Kidney (tissue), 13 donors: ENCODE measurements at regions not wholly inside any gene's neighbourhood (a gene's known extent, or its start where the extent isn't known, plus 50 kb on each side); places are given as distances from the start of the nearest gene placed in this dataset.

Source experiments
- DNase-seq, 5 donors: peaks; one replicate each; pipeline ENCODE4 v3.0.0-alpha.2; 2013 to 2020
- FAIRE-seq: peaks from 2 replicates; lab custom pipeline; 2012; peaks lifted over from hg19 to GRCh38; lab: Jason Lieb, UNC
- H3K27ac ChIP-seq, 2 donors: one replicate each; pipeline ENCODE4 v1.7.0; 2013; ENCODE audit warnings: low read depth in 2 of 2, low read length in 2 of 2, inconsistent platforms in 1 of 2
- H3K27me3 ChIP-seq: one replicate; pipeline ENCODE4 v1.7.1; 2013; ENCODE audit warnings: low read length, inconsistent platforms; ENCODE audit not compliant: control insufficient read depth, insufficient read depth
- H3K36me3 ChIP-seq, 3 donors: one replicate each; pipeline versions ENCODE4 v1.7.0 to v1.7.1; 2013; ENCODE audit warnings: low read length in 3 of 3, control low read depth in 1 of 3, inconsistent platforms in 1 of 3; ENCODE audit not compliant: insufficient read depth in 3 of 3, control insufficient read depth in 2 of 3
- H3K4me1 ChIP-seq, 3 donors: one replicate each; pipeline versions ENCODE4 v1.7.0 to v1.7.1; 2013; ENCODE audit warnings: low read length in 3 of 3, inconsistent platforms in 1 of 3, low read depth in 1 of 3; ENCODE audit not compliant: control insufficient read depth in 2 of 3, insufficient read depth in 2 of 3
- H3K4me3 ChIP-seq, 3 donors: one replicate each; pipeline versions ENCODE4 v1.7.0 to v1.8.1; 2013; ENCODE audit warnings: low read length in 3 of 3, control low read depth in 1 of 3, inconsistent platforms in 1 of 3
- H3K9ac ChIP-seq, 3 donors: one replicate each; pipeline versions ENCODE4 v1.7.0 to v1.7.1; 2013; ENCODE audit warnings: low read length in 3 of 3, control low read depth in 1 of 3, inconsistent platforms in 1 of 3
- H3K9me3 ChIP-seq, 3 donors: one replicate each; pipeline versions ENCODE4 v1.7.0 to v1.7.1; 2013; ENCODE audit warnings: low read length in 3 of 3, control low read depth in 1 of 3, inconsistent platforms in 1 of 3; ENCODE audit not compliant: control insufficient read depth in 2 of 3, insufficient read depth in 1 of 3
- intact Hi-C: fragments of 100-400 bp; cut with DNase I; formaldehyde crosslinking; loops from one replicate; pipeline ENCODE4 v1.11.1; 2022
- TF ChIP-seq, protein P1 (sequence below): IDR thresholded peaks from 3 replicates; pipeline ENCODE4 v1.5.1; 2012; ENCODE audit warnings: mild to moderate bottlenecking, moderate library complexity, borderline replicate concordance; ENCODE audit not compliant: insufficient read depth; ENCODE audit errors: extremely low read depth
- donor health status: control.
- donor health status: control.
- donor health status: control.
- donor health status: control.
- donor health status: control.
- donor health status: DM: yes; HTN: yes; CAD: no.
- donor health status: Normal renal cell carcinoma (clear cell type).

DNA sequence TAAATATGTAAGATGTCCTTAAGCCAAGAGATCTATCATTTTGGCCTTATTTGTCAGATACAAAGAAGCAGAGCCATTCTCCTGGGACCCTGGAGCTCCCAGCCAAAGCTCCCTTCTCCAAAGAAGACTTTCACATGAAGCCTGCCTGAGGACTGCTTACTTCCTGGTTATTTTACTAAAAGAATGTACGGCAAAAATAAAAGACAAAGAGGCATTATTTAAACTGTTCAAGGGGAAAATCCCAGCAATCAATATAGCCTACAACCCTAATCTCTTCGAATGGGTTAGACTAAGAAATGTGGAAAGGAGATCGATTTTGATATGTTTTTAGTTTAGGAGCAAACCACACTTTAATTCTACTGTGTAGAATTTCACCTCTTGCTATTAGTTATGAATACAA is 237.9 kb upstream of the CTBP2 start:
- H3K4me1 ChIP-seq: no peaks in the 10 kb centered on the region
- H3K9ac ChIP-seq: no peak overlapping the region
- DNase-seq: no peak
- H3K4me3 ChIP-seq: no peak overlapping the region
- no peak for FAIRE-seq
- H3K27ac ChIP-seq: no peak overlapping the region
- TF ChIP-seq, protein P1, sequence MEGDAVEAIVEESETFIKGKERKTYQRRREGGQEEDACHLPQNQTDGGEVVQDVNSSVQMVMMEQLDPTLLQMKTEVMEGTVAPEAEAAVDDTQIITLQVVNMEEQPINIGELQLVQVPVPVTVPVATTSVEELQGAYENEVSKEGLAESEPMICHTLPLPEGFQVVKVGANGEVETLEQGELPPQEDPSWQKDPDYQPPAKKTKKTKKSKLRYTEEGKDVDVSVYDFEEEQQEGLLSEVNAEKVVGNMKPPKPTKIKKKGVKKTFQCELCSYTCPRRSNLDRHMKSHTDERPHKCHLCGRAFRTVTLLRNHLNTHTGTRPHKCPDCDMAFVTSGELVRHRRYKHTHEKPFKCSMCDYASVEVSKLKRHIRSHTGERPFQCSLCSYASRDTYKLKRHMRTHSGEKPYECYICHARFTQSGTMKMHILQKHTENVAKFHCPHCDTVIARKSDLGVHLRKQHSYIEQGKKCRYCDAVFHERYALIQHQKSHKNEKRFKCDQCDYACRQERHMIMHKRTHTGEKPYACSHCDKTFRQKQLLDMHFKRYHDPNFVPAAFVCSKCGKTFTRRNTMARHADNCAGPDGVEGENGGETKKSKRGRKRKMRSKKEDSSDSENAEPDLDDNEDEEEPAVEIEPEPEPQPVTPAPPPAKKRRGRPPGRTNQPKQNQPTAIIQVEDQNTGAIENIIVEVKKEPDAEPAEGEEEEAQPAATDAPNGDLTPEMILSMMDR: no peak
- intact Hi-C loops: no loop called here
- H3K27me3 ChIP-seq: no peaks in the 10 kb centered on the region
- H3K36me3 ChIP-seq: no peaks in the 10 kb centered on the region
- H3K9me3 ChIP-seq: no peaks in the 10 kb centered on the region

DNA sequence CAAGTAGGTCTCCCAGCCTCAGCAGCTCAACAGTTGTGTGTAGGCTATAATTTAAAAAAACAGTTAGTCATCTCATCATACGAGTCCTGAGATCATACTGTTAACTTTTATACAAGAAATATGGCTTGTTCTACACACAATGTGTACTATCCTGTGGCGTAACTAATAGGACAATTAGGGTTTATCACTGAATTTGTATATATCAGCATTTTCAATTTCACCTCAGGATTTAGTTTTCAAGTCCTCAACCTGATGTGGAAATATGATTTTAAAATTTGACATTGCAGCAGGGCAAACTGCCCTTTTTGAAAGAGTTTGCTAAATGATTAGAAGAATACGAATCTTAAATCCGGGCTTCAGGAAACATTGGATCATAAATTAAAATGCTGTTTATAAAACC is 237.2 kb upstream of the CTBP2 start:
- Histone ChIP-seq H3K4me3 (no peak overlapping the region), H3K27me3 (no peaks in the 10 kb centered on the region), H3K27ac (no peak overlapping the region), H3K36me3 (no peaks in the 10 kb centered on the region), H3K4me1 (no peaks in the 10 kb centered on the region), H3K9ac (no peak overlapping the region), H3K9me3 (no peaks in the 10 kb centered on the region)
- FAIRE-seq: no peak
- no peak for DNase-seq
- intact Hi-C loops: no loop called here
- TF ChIP-seq, protein P1: no peak

DNA sequence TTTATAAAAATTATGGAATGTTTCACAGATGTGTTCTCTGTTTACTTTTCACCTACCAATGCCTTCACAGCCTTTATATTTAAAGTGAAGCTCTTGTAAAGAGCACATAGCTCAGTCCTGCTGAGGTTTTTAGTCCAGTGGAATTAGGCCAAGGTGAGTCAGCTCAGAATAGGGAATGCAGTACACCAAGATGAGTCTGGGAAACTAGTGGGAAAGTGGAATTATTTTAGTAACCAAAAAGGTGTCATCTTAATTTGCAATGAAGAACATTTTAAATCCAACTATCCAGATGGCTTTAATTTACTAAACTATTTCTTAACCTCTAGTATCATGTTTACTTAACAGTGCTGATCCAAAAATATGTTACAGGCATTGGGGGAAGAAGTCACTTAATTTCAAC is 236.3 kb upstream of the CTBP2 start:
- Histone ChIP-seq H3K9me3 (no peaks in the 10 kb centered on the region), H3K9ac (no peak overlapping the region), H3K4me1 (no peaks in the 10 kb centered on the region), H3K27me3 (no peaks in the 10 kb centered on the region), H3K27ac (no peak overlapping the region), H3K4me3 (no peak overlapping the region), H3K36me3 (no peaks in the 10 kb centered on the region)
- DNase-seq (no peak), FAIRE-seq (no peak)
- TF ChIP-seq, protein P1: no peak
- intact Hi-C loops: no loop called here

DNA sequence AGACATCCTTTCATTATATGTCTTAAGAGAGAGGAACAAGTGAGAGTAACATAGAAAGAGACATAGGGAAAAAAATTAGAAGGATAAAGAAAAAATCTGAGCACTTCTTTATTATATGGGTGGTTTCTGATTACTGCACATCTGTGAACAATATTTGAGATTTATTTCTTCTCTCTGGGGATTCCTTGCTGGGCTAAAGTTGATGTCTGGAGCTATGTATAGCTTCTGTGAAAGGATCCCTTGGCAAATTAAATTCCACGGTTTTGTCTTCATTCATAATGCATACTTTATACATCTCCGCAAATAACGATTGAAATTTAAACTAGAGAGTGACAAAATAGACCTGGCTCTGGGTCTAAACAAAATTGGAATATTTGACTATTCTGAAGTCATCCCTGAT is 232.2 kb upstream of the CTBP2 start:
- no peaks in the 10 kb centered on the region for H3K27me3 ChIP-seq
- DNase-seq (no peak), FAIRE-seq (no peak)
- H3K9me3 ChIP-seq: peaks cover 0 to 3% (median 0%) of the 10 kb centered on the region in 3 donors
- intact Hi-C loops: no loop called here
- TF ChIP-seq, protein P1: no peak
- no peaks in the 10 kb centered on the region for H3K4me1 ChIP-seq
- H3K27ac ChIP-seq: no peak overlapping the region
- H3K9ac ChIP-seq: no peak overlapping the region
- no peak overlapping the region for H3K4me3 ChIP-seq
- no peaks in the 10 kb centered on the region for H3K36me3 ChIP-seq
